GM18870 (cell line): ENCODE measurements at regions not wholly inside any gene's neighbourhood (a gene's known extent, or its start where the extent isn't known, plus 50 kb on each side); places are given as distances from the start of the nearest gene placed in this dataset.

Source experiments
- ATAC-seq: cut with Tn5 transposase; IDR thresholded peaks from one replicate; pipeline ENCODE4 v1.9.1; 2021; ENCODE audit warnings: moderate library complexity; ENCODE audit not compliant: unreplicated experiment

DNA sequence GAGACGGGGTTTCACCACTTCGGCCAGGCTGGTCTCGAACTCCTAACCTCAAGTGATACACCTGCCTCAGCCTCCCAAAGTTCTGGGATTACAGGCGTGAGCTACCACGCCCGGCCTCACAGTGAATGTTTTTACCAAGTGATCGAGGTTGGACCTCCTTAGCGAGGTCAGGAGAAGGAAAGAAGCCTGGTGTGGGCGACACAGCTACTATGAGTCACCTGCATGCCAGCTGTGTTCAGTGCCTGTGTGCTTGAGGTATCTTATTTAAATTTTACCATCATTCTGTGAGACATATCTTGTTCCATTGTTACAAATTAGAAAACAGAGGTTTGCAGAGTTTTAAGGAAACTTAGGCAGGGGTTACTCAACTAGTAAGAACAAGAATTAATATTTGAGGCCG, 174.8 kb upstream of the DYNLRB2 start:
- no peak for ATAC-seq

GRCh38 chr16:80362816-80363215, 178.0 kb upstream of the DYNLRB2 start:
- ATAC-seq: no peak

- no peak for ATAC-seq
These were observed 184.4 kb upstream of the DYNLRB2 start for GRCh38 chr16:80356365-80356764.

GRCh38 chr16:80355335-80355734, 185.5 kb upstream of the DYNLRB2 start:
- no peak for ATAC-seq

GRCh38 chr16:80350061-80350460, 190.7 kb upstream of the DYNLRB2 start:
- ATAC-seq: no peak

DNA sequence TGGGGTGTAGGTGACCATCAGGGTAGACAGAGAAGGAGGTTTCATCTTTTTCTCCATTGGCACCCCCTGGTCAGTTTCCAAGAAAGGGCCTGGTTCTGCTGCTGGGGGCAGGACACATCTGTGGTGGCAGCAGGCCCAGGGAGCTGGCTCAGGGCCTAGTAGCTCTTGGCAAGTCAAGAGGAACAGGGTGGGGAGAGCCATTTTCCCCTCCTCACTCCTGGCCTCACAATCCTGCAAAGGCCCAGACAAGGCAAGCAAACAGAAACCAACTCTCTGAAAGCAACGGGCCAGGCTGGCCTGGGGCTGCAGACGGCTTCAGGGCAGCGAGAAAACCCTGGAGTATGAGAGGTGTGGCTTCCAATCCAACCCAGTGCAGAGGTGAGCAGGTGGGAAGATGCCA, 192.9 kb upstream of the DYNLRB2 start:
- ATAC-seq: no peak

GRCh38 chr16:80347002-80347401, 193.8 kb upstream of the DYNLRB2 start:
- no peak for ATAC-seq

DNA sequence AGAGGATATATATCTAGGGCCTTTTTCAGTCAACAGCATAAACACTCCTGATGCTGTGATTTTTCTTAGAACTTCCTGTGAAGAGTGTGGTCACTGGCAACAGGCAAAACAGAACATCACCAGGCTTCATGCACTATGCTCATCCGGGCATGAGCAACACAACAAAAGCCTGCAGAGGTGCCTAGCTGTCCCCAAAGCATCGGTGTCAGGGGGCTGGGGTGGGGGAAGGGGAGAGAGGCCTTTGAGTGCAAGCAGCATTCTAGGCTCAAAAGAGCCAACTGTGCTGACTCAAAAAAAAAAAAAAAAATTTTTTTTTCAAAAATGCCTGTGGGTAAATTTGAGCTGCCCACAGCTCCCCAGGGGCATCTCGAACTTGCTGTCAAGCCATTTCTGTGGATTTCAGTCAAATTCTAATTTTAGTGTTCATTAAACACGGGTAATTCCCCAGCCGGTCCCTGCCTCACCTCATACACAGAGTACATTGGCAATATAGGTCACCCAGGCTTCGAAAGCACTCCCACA, 194.6 kb upstream of the DYNLRB2 start:
- ATAC-seq: peak; percentile 57

- no peak for ATAC-seq
These were observed 195.1 kb upstream of the DYNLRB2 start for GRCh38 chr16:80345701-80346100.

DNA sequence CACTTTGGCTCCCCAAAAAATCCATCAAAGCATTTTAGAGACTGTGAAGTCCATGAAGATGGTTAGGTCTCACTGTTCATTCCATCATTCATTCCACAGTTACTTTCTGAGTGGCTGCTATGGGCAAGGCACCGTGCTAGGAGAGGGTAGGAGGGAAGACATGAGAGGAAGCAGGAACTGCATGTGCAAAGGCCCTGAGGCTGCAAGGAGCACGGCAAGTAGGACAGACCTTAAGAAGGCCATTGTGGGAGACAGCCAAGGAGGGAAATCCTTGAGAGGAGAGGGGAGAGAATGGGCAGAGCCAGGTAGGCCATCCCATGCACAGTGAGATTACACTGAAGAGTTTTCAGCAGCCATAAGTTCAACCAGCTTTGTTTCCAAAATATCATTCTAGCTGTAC, 196.2 kb upstream of the DYNLRB2 start:
- ATAC-seq: no peak

DNA sequence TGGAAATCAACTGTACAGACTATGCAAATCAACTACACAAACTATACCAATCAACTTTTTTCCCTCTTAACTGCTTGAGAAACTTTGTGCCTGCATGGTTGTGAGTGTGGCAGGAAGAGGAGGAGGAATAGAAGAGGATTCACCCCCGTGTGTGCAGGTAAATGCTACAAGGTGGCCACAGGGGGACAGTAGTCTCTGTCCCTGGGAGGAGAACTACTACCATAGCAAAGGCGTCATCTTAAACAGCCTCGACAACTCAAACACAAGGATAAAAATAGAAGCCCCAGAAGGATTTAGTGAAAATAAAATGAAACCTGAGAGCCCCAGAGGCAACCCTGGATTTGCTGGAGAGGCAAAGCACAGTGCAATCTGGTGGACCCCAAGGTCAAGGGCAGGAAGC, 199.5 kb upstream of the DYNLRB2 start:
- no peak for ATAC-seq

DNA sequence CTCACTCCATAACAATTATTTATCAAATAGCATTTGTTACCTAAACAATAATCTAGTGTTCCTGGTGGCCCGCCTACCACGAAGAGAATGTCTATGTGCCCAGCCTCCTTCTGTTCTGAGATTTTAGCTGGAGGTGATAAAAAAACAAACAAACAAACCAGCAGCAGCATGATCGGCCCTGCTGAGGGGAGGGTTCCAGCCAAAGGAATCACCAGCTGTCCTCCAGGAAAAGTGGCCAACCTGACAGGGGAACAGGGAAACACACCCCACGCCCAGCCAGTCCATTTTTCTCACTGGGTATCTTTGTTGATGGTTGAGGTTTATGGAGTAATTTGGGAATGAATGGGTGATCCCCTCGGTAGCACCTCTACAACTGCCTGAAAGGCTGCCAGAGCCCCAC, 203.0 kb upstream of the DYNLRB2 start:
- no peak for ATAC-seq

GRCh38 chr16:80330803-80331202, 210.0 kb upstream of the DYNLRB2 start:
- ATAC-seq: no peak

DNA sequence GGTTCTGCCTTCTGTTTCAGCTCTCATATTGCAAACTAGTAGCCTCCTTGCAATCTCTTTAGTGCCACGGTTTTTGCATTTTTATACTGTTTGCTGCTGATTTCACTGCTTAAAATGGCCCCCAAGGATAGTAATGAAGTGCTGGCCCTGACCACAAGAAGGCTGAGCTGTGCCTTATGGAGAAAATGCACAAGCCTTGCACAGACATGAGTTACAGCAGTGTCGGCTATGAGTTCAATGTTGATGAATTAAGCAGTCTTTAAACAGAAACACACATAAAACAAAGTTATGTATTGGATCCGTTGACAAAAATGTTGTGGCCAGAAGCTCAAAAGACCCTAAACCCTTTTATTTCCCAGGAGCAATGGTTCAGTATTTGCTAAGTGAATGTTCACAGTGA, 210.6 kb upstream of the DYNLRB2 start:
- ATAC-seq: no peak

DNA sequence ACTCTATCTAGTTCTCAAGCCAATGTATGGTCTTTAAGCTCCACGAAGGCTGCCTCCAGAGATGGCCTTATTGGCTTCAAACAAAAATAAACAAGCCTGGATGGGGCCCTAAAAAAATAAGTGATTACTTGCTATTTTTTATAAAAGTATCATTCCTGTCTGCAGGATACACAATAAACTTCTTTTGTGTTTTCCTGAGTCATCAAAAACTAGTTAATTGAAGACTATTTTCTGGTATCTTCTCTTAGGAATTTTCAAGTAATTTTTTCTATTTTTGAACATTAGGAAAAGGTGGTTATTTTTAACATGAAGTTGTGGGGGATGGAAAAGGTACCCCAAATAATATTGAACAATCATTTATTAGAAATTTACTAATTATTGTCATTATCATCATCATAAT, 213.1 kb upstream of the DYNLRB2 start:
- ATAC-seq: no peak

GRCh38 chr16:80324371-80324770, 216.4 kb upstream of the DYNLRB2 start:
- no peak for ATAC-seq

- no peak for ATAC-seq
These were observed 217.0 kb upstream of the DYNLRB2 start for GRCh38 chr16:80323808-80324195.

DNA sequence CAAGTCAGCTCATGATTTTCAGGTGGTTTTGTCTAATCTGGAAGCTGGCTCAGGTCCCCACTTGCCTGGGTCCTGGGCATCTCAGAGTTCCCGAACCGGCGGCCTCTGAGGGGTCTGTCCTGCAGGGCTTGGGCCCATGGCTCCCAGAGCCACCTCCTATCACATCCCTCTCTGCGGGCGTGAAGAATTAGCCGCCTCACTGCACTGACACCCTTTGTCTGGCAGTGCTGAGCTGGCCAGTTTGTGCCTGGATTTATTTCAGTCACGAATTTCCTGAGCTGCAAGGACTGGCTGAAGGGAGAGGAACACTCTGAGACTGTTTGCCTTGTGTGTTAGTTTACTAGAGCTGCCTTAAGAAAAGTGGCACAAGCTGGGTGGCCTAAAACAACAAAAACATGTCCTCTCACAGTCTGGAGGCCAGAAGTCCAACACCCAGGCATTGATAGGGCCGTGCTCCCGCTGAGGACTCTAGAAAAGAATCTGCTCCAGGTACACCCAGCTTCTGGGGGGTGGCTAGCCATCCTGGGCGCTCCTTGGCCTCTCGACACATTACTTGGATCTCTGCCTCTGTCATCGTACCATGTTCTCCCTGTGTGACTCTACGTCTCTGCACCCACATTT, 217.5 kb upstream of the DYNLRB2 start:
- no peak for ATAC-seq

DNA sequence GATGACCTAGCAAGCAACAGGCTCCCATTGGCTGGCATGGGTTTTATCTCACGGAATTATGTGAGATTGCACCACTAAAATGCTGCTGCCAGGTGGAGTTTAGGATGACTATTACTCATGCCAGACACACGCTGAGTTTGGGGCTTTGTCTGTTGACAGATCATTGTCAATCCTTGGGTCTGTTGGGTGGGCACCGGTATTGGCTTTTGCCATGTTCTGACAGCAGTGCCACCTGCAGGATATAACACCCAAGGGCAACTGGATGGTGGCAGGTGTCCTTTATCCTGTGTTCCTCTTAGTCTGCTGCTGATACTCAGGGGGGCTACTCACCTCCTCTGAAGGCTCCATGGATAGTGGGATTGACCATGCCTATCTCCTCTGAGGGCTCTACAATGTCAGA, 221.6 kb upstream of the DYNLRB2 start:
- ATAC-seq: no peak

GRCh38 chr16:80318107-80318506, 222.7 kb upstream of the DYNLRB2 start:
- ATAC-seq: no peak

DNA sequence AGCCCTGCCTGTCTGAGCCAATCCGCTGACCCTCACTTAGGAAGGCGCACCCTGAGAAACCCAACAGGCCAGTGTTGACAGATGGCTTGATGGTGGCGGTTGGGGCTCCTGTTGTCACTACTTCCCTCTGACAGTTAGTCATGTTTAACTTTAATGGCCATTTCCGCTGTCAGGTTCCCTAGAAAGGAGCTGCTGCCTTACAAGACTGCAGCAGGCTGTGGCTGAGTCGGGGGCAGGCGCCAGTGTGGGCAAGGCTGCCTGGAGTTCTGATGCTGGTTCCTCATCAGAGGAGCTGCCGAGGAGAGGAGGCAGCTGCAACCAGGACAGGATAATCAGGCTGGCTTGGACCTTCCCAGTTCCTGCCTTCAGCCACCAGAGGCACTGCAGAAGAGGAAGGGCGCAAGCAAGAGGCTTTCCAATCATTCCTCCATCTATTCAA, 223.2 kb upstream of the DYNLRB2 start:
- no peak for ATAC-seq

- no peak for ATAC-seq
These were observed 223.7 kb upstream of the DYNLRB2 start for GRCh38 chr16:80317116-80317515.

GRCh38 chr16:80314042-80314441, 226.8 kb upstream of the DYNLRB2 start:
- no peak for ATAC-seq
